IMR-90 (cell line): ENCODE measurements at regions not wholly inside any gene's neighbourhood (a gene's known extent, or its start where the extent isn't known, plus 50 kb on each side); places are given as distances from the start of the nearest gene placed in this dataset.

Source experiments
- ATAC-seq: fragments of 200-7000 bp; cut with Tn5 transposase; 2 replicates; pipeline ENCODE4 v1.9.1; 2020; ENCODE audit warnings: low read depth, mild to moderate bottlenecking, moderate library complexity
- BruUV-seq: library from RNA; stranded (reverse); fragments of 400-500 nt; replicated peaks from 2 replicates; lab custom pipeline; 2021; lab: Mats Ljungman, UMichigan
- CTCF ChIA-PET: fragments of 300-600 bp; formaldehyde crosslinking; extraction: SDS; loops from one replicate; lab custom pipeline; 2021; ENCODE audit warnings: antibody characterized with exemption; lab: Yijun Ruan, JAX
- POLR2A ChIA-PET: fragments of 300-600 bp; sonication (Branson Sonifier 250); formaldehyde crosslinking; loops from one replicate; lab custom pipeline; 2022; ENCODE audit warnings: antibody characterized with exemption; ENCODE audit not compliant: unreplicated experiment; lab: Charles Lee
- DNase-seq: peaks from one replicate; pipeline ENCODE4 v3.0.0; 2013
- H2AFZ ChIP-seq: replicated peaks from 2 replicates; pipeline ENCODE3; 2013; ENCODE audit warnings: low read length, mild to moderate bottlenecking; ENCODE audit not compliant: poor library complexity
- H2AK5ac ChIP-seq: 2 replicates; pipeline ENCODE4 v1.6.1; 2013; ENCODE audit warnings: low read depth, low read length, inconsistent platforms
- H2AK9ac ChIP-seq: replicated peaks from 2 replicates; pipeline ENCODE3; 2013; ENCODE audit warnings: mild to moderate bottlenecking, low read depth, low read length, moderate library complexity; ENCODE audit not compliant: poor library complexity
- H2BK120ac ChIP-seq: 2 replicates; pipeline ENCODE4 v1.6.1; 2013; ENCODE audit warnings: low read depth, low read length, inconsistent platforms
- H2BK15ac ChIP-seq: 3 replicates; pipeline ENCODE4 v1.6.1; 2013; ENCODE audit warnings: low read depth, low read length, inconsistent platforms
- H2BK20ac ChIP-seq: 2 replicates; pipeline ENCODE4 v1.6.1; 2013; ENCODE audit warnings: low read depth, mild to moderate bottlenecking, inconsistent platforms, low read length, moderate library complexity
- H2BK5ac ChIP-seq: 2 replicates; pipeline ENCODE4 v1.6.1; 2013; ENCODE audit warnings: mild to moderate bottlenecking, low read depth, low read length, inconsistent platforms; ENCODE audit not compliant: poor library complexity, severe bottlenecking
- H3K14ac ChIP-seq: replicated peaks from 2 replicates; pipeline ENCODE4 v1.6.1; 2013; ENCODE audit warnings: low read depth, low read length, inconsistent platforms
- H3K18ac ChIP-seq: 2 replicates; pipeline ENCODE4 v1.6.1; 2013; ENCODE audit warnings: low read depth, low read length, control low read depth
- H3K23ac ChIP-seq: 2 replicates; pipeline ENCODE4 v1.6.1; 2013; ENCODE audit warnings: low read depth, low read length, inconsistent platforms
- H3K27ac ChIP-seq: 2 replicates; pipeline ENCODE4 v1.5.1; 2013; ENCODE audit warnings: mild to moderate bottlenecking, control low read depth, low read length; ENCODE audit not compliant: insufficient read depth
- H3K27me3 ChIP-seq: 2 replicates; pipeline ENCODE4 v1.6.1; 2013; ENCODE audit warnings: low read length; ENCODE audit not compliant: control insufficient read depth, insufficient read depth
- H3K36me3 ChIP-seq: 2 replicates; pipeline ENCODE4 v1.6.1; 2013; ENCODE audit warnings: low read length, mixed read lengths; ENCODE audit not compliant: control insufficient read depth, insufficient read depth
- H3K4ac ChIP-seq: 2 replicates; pipeline ENCODE4 v1.6.1; 2013; ENCODE audit warnings: low read depth, low read length, inconsistent platforms
- H3K4me1 ChIP-seq: 2 replicates; pipeline ENCODE4 v1.6.1; 2013; ENCODE audit warnings: low read length, mixed read lengths; ENCODE audit not compliant: control insufficient read depth, insufficient read depth
- H3K4me2 ChIP-seq: 2 replicates; pipeline ENCODE4 v1.6.1; 2013; ENCODE audit warnings: low read depth, mild to moderate bottlenecking, control low read depth, low read length, moderate library complexity
- H3K4me3 ChIP-seq: 2 replicates; pipeline ENCODE4 v1.5.1; 2013; ENCODE audit warnings: low read depth, mild to moderate bottlenecking, control low read depth, low read length, moderate library complexity; ENCODE audit not compliant: insufficient read depth
- H3K56ac ChIP-seq: 2 replicates; pipeline ENCODE4 v1.6.1; 2013; ENCODE audit warnings: low read length, inconsistent platforms; ENCODE audit not compliant: insufficient read depth; ENCODE audit errors: extremely low read depth
- H3K79me1 ChIP-seq, 2 experiments: 2 replicates each; pipeline ENCODE4 v1.6.1; 2013; ENCODE audit warnings: low read length in 2 of 2, inconsistent platforms in 1 of 2, low read depth in 1 of 2
- H3K9ac ChIP-seq: 2 replicates; pipeline ENCODE4 v1.6.1; 2013; ENCODE audit warnings: low read depth, low read length, control low read depth
- H3K9me1 ChIP-seq: 2 replicates; pipeline ENCODE4 v1.6.1; 2013; ENCODE audit warnings: low read length, inconsistent platforms; ENCODE audit not compliant: insufficient read depth
- H3K9me3 ChIP-seq: 2 replicates; pipeline ENCODE4 v1.6.1; 2013; ENCODE audit warnings: low read length; ENCODE audit not compliant: control insufficient read depth, insufficient read depth
- H4K20me1 ChIP-seq: 2 replicates; pipeline ENCODE4 v1.6.1; 2013; ENCODE audit warnings: low read length, inconsistent platforms; ENCODE audit not compliant: insufficient read depth
- H4K5ac ChIP-seq: 2 replicates; pipeline ENCODE4 v1.6.1; 2013; ENCODE audit warnings: mild to moderate bottlenecking, low read depth, low read length, control low read depth
- H4K8ac ChIP-seq, 2 experiments: 2 replicates each; pipeline ENCODE4 v1.6.1; 2013; ENCODE audit warnings: low read depth in 2 of 2, low read length in 2 of 2, control low read depth in 1 of 2, inconsistent platforms in 1 of 2
- H4K91ac ChIP-seq: 2 replicates; pipeline ENCODE4 v1.6.1; 2013; ENCODE audit warnings: low read depth, low read length, inconsistent platforms; ENCODE audit not compliant: insufficient read depth
- BHLHE40 ChIP-seq: fragments of 150-350 bp; IDR thresholded peaks from 2 replicates; pipeline ENCODE4 v1.6.1; 2016; ENCODE audit warnings: mild to moderate bottlenecking, low read depth, low read length
- CEBPB ChIP-seq: IDR thresholded peaks from 2 replicates; pipeline ENCODE4 v1.6.1; 2012; ENCODE audit warnings: low read depth, low read length, improper control_type of control experiment
- CHD1 ChIP-seq: IDR thresholded peaks from 2 replicates; pipeline ENCODE4 v1.6.1; 2012; ENCODE audit warnings: low read depth, low read length, improper control_type of control experiment
- CTCF ChIP-seq: conservative IDR thresholded peaks from 2 replicates; pipeline ENCODE4 v1.5.1; 2012; ENCODE audit warnings: mild to moderate bottlenecking, low read depth, low read length, improper control_type of control experiment
- ELK1 ChIP-seq: fragments of 150-350 bp; IDR thresholded peaks from 2 replicates; pipeline ENCODE4 v1.6.1; 2016; ENCODE audit warnings: low read depth, mild to moderate bottlenecking, low read length, moderate library complexity, borderline replicate concordance
- FOS ChIP-seq: fragments of 150-350 bp; IDR thresholded peaks from 2 replicates; pipeline ENCODE4 v1.6.1; 2016; ENCODE audit warnings: low read depth, low read length
- MAFK ChIP-seq: IDR thresholded peaks from 2 replicates; pipeline ENCODE4 v1.6.1; 2012; ENCODE audit warnings: low read depth, low read length, improper control_type of control experiment
- MAZ ChIP-seq: IDR thresholded peaks from 2 replicates; pipeline ENCODE4 v1.6.1; 2012; ENCODE audit warnings: low read depth, mild to moderate bottlenecking, low read length, improper control_type of control experiment, moderate library complexity, borderline replicate concordance
- MXI1 ChIP-seq: IDR thresholded peaks from 2 replicates; pipeline ENCODE4 v1.6.1; 2012; ENCODE audit warnings: low read depth, mild to moderate bottlenecking, low read length, moderate library complexity, borderline replicate concordance
- NFE2L2 ChIP-seq: fragments of 150-350 bp; IDR thresholded peaks from 2 replicates; pipeline ENCODE4 v1.6.1; 2016; ENCODE audit warnings: low read depth, mild to moderate bottlenecking, low read length
- POLR2A ChIP-seq: IDR thresholded peaks from 2 replicates; pipeline ENCODE4 v1.6.1; 2012; ENCODE audit warnings: mild to moderate bottlenecking, low read depth, low read length
- RAD21 ChIP-seq: IDR thresholded peaks from 2 replicates; pipeline ENCODE4 v1.6.1; 2012; ENCODE audit warnings: low read length, improper control_type of control experiment
- RCOR1 ChIP-seq: IDR thresholded peaks from 2 replicates; pipeline ENCODE4 v1.6.1; 2012; ENCODE audit warnings: mild to moderate bottlenecking, low read length, improper control_type of control experiment; ENCODE audit not compliant: insufficient replicate concordance
- RFX5 ChIP-seq: IDR thresholded peaks from 2 replicates; pipeline ENCODE4 v1.8.0; 2012; ENCODE audit warnings: low read depth, mild to moderate bottlenecking, low read length, moderate library complexity
- SMC3 ChIP-seq: fragments of 150-350 bp; IDR thresholded peaks from 2 replicates; pipeline ENCODE4 v1.6.1; 2016; ENCODE audit warnings: low read depth, mild to moderate bottlenecking, antibody characterized with exemption, low read length, moderate library complexity
- USF2 ChIP-seq: fragments of 150-350 bp; IDR thresholded peaks from 2 replicates; pipeline ENCODE4 v1.6.1; 2017; ENCODE audit warnings: mild to moderate bottlenecking, antibody characterized with exemption, low read length, low read depth
- WGBS, 2 experiments: methylation state at CpG; one replicate each; pipeline versions ENCODE4 v1.1.5 to v1.1.7; 2013; ENCODE audit warnings: missing lambda C conversion rate in 2 of 2; ENCODE audit not compliant: insufficient read length in 1 of 2; ENCODE audit errors: extremely low coverage in 2 of 2; 5-methylcytosine and 5-hydroxymethylcytosine counted together
- dilution Hi-C: fragments of 300-500 bp; cut with HindIII; formaldehyde crosslinking; loops from one replicate; pipeline ENCODE4 v1.14.3; 2018; ENCODE audit warnings: low sequenced_read_pairs; ENCODE audit not compliant: unreplicated experiment
- in situ Hi-C: fragments of 300-500 bp; cut with MboI; formaldehyde crosslinking; loops from 3 replicates; pipeline ENCODE4 v1.14.3; 2019; ENCODE audit warnings: low sequenced_read_pairs, inconsistent platforms, mixed read lengths
- intact Hi-C: fragments of 100-400 bp; cut with micrococcal nuclease; formaldehyde crosslinking; loops from 2 replicates; pipeline ENCODE4 v1.10.0; 2022

GRCh38 chr6:112749673-112750072 is 402.5 kb downstream of the RFPL4B start:
- H2AK5ac ChIP-seq, result no peak overlapping the region
- no peaks in the 10 kb centered on the region for H4K20me1 ChIP-seq
- no peak overlapping the region for H2AFZ ChIP-seq
- intact Hi-C loops, result no loop called here
- H2BK15ac ChIP-seq, result no peak overlapping the region
- H2BK120ac ChIP-seq, result no peak overlapping the region
- in situ Hi-C loops, result no loop called here
- H3K9me1 ChIP-seq, result no peaks in the 10 kb centered on the region
- DNase-seq (no peak), ATAC-seq (no peak)
- no peak overlapping the region for H2BK5ac ChIP-seq
- BruUV-seq, result no TSS peak
- no peaks in the 10 kb centered on the region for H3K36me3 ChIP-seq
- dilution Hi-C loops, result no loop called here
- no peak overlapping the region for H3K27ac ChIP-seq
- no peaks in the 10 kb centered on the region for H3K9me3 ChIP-seq
- no peak overlapping the region for H2AK9ac ChIP-seq
- no peak overlapping the region for H3K9ac ChIP-seq
- no peak overlapping the region for H3K4me3 ChIP-seq
- H3K56ac ChIP-seq, result no peak overlapping the region
- no peak overlapping the region for H4K8ac ChIP-seq
- ChIA-PET POLR2A (no interaction called here), CTCF (no interaction called here)
- H3K4me1 ChIP-seq, result no peaks in the 10 kb centered on the region
- TF ChIP-seq FOS, result no peak
- no peak for TF ChIP-seq RAD21
- no peak for TF ChIP-seq CHD1
- TF ChIP-seq NFE2L2, result no peak
- no peak for TF ChIP-seq BHLHE40
- TF ChIP-seq USF2, result no peak
- TF ChIP-seq MAFK, result no peak
- TF ChIP-seq CTCF, result no peak
- no peak for TF ChIP-seq SMC3
- no peak for TF ChIP-seq ELK1
- TF ChIP-seq RFX5, result no peak
- TF ChIP-seq MAZ, result no peak
- TF ChIP-seq RCOR1, result no peak
- TF ChIP-seq POLR2A, result no peak
- TF ChIP-seq MXI1, result no peak
- TF ChIP-seq CEBPB, result no peak
- no peaks in the 10 kb centered on the region for H3K79me1 ChIP-seq
- no peak overlapping the region for H4K91ac ChIP-seq
- H3K4ac ChIP-seq, result no peak overlapping the region
- H4K5ac ChIP-seq, result no peak overlapping the region
- no peak overlapping the region for H3K14ac ChIP-seq
- H3K27me3 ChIP-seq, result no peaks in the 10 kb centered on the region
- no peak overlapping the region for H2BK20ac ChIP-seq
- WGBS, 2 experiments, result no CpG with 5 or more reads among the region's 5 CpGs
- H3K4me2 ChIP-seq, result no peak overlapping the region
- no peak overlapping the region for H3K23ac ChIP-seq
- H3K18ac ChIP-seq, result no peak overlapping the region
